WTC11 (cell line): ENCODE measurements at regions not wholly inside any gene's neighbourhood (a gene's known extent, or its start where the extent isn't known, plus 50 kb on each side); places are given as distances from the start of the nearest gene placed in this dataset.

Experiments used
- ATAC-seq: fragments of 200-7000 bp; cut with Tn5 transposase; 2 replicates; pipeline ENCODE4 v1.10.0; 2021; ENCODE audit warnings: mild to moderate bottlenecking, moderate library complexity
- CTCF ChIA-PET: fragments of 300-600 bp; sonication (Branson Sonifier 250); formaldehyde crosslinking; loops from one replicate; lab custom pipeline; 2021; ENCODE audit warnings: antibody characterized with exemption; lab: Charles Lee
- POLR2A ChIA-PET: fragments of 350-600 bp; sonication (Branson Sonifier 250); formaldehyde crosslinking; loops from one replicate; lab custom pipeline; 2021; ENCODE audit warnings: antibody characterized with exemption; lab: Charles Lee
- DNase-seq: peaks from one replicate; pipeline ENCODE4 v3.0.0; 2021; ENCODE audit warnings: low spot score
- H3K27ac Mint-ChIP-seq: 2 replicates; pipeline ENCODE4 v1.8.0; 2021; ENCODE audit warnings: mixed read lengths
- H3K27me3 Mint-ChIP-seq: 2 replicates; pipeline ENCODE4 v1.8.0; 2021; ENCODE audit warnings: low read depth, mild to moderate bottlenecking, moderate library complexity, mixed read lengths
- H3K36me3 Mint-ChIP-seq: 2 replicates; pipeline ENCODE4 v1.8.0; 2021; ENCODE audit warnings: mixed read lengths
- H3K4me1 Mint-ChIP-seq: 2 replicates; pipeline ENCODE4 v1.8.0; 2022; ENCODE audit warnings: mixed read lengths
- H3K4me3 Mint-ChIP-seq: 2 replicates; pipeline ENCODE4 v1.8.0; 2021; ENCODE audit warnings: mild to moderate bottlenecking, moderate library complexity, mixed read lengths
- H3K9me3 Mint-ChIP-seq: 2 replicates; pipeline ENCODE4 v1.8.0; 2021; ENCODE audit warnings: mixed read lengths
- AFF4 ChIP-seq: sonication (generic); formaldehyde crosslinking; IDR thresholded peaks from 2 replicates; pipeline ENCODE4 v1.8.1; 2023; ENCODE audit warnings: mild to moderate bottlenecking, missing genetic modification reagents, borderline replicate concordance
- AR ChIP-seq: fragments of 250-450 bp; sonication (Bioruptor Pico); IDR thresholded peaks from 2 replicates; pipeline ENCODE4 v1.9.0; 2021; ENCODE audit warnings: mild to moderate bottlenecking
- E2F1 ChIP-seq: sonication (generic); formaldehyde crosslinking; IDR thresholded peaks from 2 replicates; pipeline ENCODE4 v1.8.0; 2022; ENCODE audit warnings: mild to moderate bottlenecking, missing genetic modification reagents
- E2F4 ChIP-seq: sonication (generic); formaldehyde crosslinking; IDR thresholded peaks from 2 replicates; pipeline ENCODE4 v1.8.1; 2022; ENCODE audit warnings: low read depth, mild to moderate bottlenecking, moderate library complexity, missing genetic modification reagents, borderline replicate concordance
- GRHL2 ChIP-seq: fragments of 250-450 bp; sonication (Bioruptor Pico); IDR thresholded peaks from 2 replicates; pipeline ENCODE4 v1.8.0; 2022; ENCODE audit warnings: mild to moderate bottlenecking, moderate library complexity; ENCODE audit not compliant: insufficient replicate concordance, severe bottlenecking
- HMGA2 ChIP-seq: fragments of 250-450 bp; sonication (Bioruptor Pico); IDR thresholded peaks from 2 replicates; pipeline ENCODE4 v1.4.0; 2021; ENCODE audit warnings: mild to moderate bottlenecking, moderate library complexity
- JUN ChIP-seq: sonication (generic); formaldehyde crosslinking; IDR thresholded peaks from 2 replicates; pipeline ENCODE4 v1.8.0; 2023; ENCODE audit warnings: mild to moderate bottlenecking, missing genetic modification reagents
- KAT7 ChIP-seq: sonication (generic); formaldehyde crosslinking; IDR thresholded peaks from 2 replicates; pipeline ENCODE4 v1.8.1; 2023; ENCODE audit warnings: missing genetic modification reagents, mild to moderate bottlenecking, borderline replicate concordance
- MLX ChIP-seq: sonication (generic); formaldehyde crosslinking; IDR thresholded peaks from 2 replicates; pipeline ENCODE4 v1.8.1; 2023; ENCODE audit warnings: mild to moderate bottlenecking, missing genetic modification reagents, moderate library complexity
- NR3C1 ChIP-seq: sonication (generic); formaldehyde crosslinking; conservative IDR thresholded peaks from 2 replicates; pipeline ENCODE4 v1.8.1; 2023; ENCODE audit warnings: low read depth, mild to moderate bottlenecking, missing genetic modification reagents
- TEAD4 ChIP-seq: sonication (generic); formaldehyde crosslinking; IDR thresholded peaks from 2 replicates; pipeline ENCODE4 v1.8.0; 2022; ENCODE audit warnings: mild to moderate bottlenecking, missing genetic modification reagents
- ZNF121 ChIP-seq: sonication (generic); formaldehyde crosslinking; IDR thresholded peaks from 2 replicates; pipeline ENCODE4 v1.8.0; 2023; ENCODE audit warnings: missing genetic modification reagents
- ZNF263 ChIP-seq: sonication (generic); formaldehyde crosslinking; IDR thresholded peaks from 2 replicates; pipeline ENCODE4 v1.8.1; 2022; ENCODE audit warnings: low read depth, mild to moderate bottlenecking, moderate library complexity, missing genetic modification reagents
- ZNF281 ChIP-seq: sonication (generic); formaldehyde crosslinking; IDR thresholded peaks from 2 replicates; pipeline ENCODE4 v1.8.0; 2023; ENCODE audit warnings: mild to moderate bottlenecking, missing genetic modification reagents
- ZNF317 ChIP-seq: sonication (generic); formaldehyde crosslinking; IDR thresholded peaks from 2 replicates; pipeline ENCODE4 v1.8.1; 2023; ENCODE audit warnings: low read depth, mild to moderate bottlenecking, moderate library complexity, missing genetic modification reagents, borderline replicate concordance
- ZNF425 ChIP-seq: fragments of 250-450 bp; sonication (Bioruptor Pico); conservative IDR thresholded peaks from 2 replicates; pipeline ENCODE4 v1.9.0; 2021; ENCODE audit warnings: mild to moderate bottlenecking
- ZNF671 ChIP-seq: fragments of 250-450 bp; sonication (Bioruptor Pico); IDR thresholded peaks from 2 replicates; pipeline ENCODE4 v1.8.0; 2021; ENCODE audit warnings: mild to moderate bottlenecking

GRCh38 chr13:50203256-50203941 lies 188.2 kb downstream of the KCNRG start (continued):
- TF ChIP-seq NR3C1 (CRISPR knock-in tag) (no peak), KAT7 (no peak), TEAD4 (CRISPR knock-in tag) (no peak), E2F4 (CRISPR knock-in tag) (no peak), JUN (CRISPR knock-in tag) (no peak), E2F1 (CRISPR knock-in tag) (no peak)

GRCh38 chr13:50205581-50205980 lies 190.3 kb downstream of the KCNRG start:
- Mint-ChIP-seq H3K4me3 (no peak overlapping the region), H3K4me1 (peaks cover 34% of the 10 kb centered on the region), H3K36me3 (peaks cover 3% of the 10 kb centered on the region; the same call in 1 of the 2 replicates), H3K9me3 (peaks cover 2% of the 10 kb centered on the region), H3K27ac (no peak overlapping the region), H3K27me3 (no peaks in the 10 kb centered on the region)
- CTCF ChIA-PET = no interaction called here
- DNase-seq (no peak), ATAC-seq (no peak)
- POLR2A ChIA-PET = no interaction called here
- TF ChIP-seq ZNF263 (CRISPR knock-in tag) (no peak), ZNF281 (no peak), AFF4 (CRISPR knock-in tag) (no peak), NR3C1 (CRISPR knock-in tag) (no peak), HMGA2 (CRISPR knock-in tag) (no peak), MLX (CRISPR knock-in tag) (no peak), GRHL2 (CRISPR knock-in tag) (no peak), ZNF425 (CRISPR knock-in tag) (no peak), ZNF121 (CRISPR knock-in tag) (no peak), ZNF317 (CRISPR knock-in tag) (no peak), ZNF671 (CRISPR knock-in tag) (no peak), TEAD4 (CRISPR knock-in tag) (no peak), AR (CRISPR knock-in tag) (no peak)
